HG02642 (cell line): ENCODE measurements at regions not wholly inside any gene's neighbourhood (a gene's known extent, or its start where the extent isn't known, plus 50 kb on each side); places are given as distances from the start of the nearest gene placed in this dataset.
"Not testable (repeated sequence)": the region's sequence is repeated elsewhere in the genome, so short reads cannot be mapped to it uniquely, and the experiment has no call there.

ENCODE experiments used
- ATAC-seq: cut with Tn5 transposase; IDR thresholded peaks from one replicate; pipeline ENCODE4 v1.9.1; 2021; ENCODE audit warnings: mild to moderate bottlenecking; ENCODE audit not compliant: unreplicated experiment, poor library complexity

DNA sequence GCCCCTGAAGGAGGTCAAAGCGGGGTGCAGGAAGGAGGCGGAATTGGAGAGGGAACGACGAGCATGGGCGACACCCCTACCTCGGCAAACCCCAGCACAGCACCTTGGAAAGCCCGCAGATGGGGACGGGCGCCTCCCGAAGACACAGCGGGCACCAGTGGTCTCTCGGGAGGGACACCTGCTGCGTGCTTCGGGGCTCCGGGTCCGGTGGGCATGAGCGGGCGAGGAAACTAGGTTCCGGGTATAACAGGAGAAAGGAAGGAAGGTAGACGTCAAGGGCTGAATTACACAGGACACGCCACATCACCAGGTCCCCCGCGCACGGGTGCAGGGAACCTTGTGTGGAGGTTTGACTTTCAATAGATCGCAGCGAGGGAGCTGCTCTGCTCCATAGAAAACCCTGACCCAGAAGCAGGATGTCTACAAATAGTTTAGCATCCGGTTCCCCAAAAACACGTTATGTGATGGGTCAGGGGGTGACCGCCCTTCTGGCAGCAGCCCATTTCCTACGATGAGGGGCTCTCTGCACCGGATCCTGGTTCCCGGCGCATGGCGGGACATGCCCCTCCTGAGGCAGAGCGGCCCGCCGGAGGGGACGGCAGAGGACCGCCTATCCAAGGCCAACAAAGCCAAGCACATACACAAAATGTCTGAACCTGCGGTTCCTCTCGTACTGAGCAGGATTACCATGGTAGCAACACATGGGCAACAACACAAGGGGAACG, 196.9 kb downstream of the ALG10 start:
- peak; percentile 25 for ATAC-seq

DNA sequence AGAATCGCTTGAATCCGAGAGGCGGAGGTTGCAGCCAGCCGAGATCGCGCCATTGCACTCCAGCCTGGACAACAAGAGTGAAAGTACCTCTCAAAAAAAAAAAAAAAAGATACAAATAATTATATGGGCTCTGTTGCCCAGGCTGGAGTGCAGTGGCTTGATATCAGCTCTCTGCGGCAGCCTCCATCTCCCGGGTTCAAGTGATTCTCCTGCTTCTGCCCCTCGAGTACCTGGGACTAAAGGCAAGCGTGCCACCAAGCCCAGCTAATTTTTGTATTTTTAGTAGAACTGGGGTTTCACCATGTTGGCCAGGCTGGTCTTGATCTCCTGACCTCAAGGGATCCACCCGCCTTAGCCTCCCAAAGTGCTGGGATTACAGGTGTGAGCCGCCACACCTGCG, 197.8 kb downstream of the ALG10 start:
- ATAC-seq: not testable (repeated sequence)

DNA sequence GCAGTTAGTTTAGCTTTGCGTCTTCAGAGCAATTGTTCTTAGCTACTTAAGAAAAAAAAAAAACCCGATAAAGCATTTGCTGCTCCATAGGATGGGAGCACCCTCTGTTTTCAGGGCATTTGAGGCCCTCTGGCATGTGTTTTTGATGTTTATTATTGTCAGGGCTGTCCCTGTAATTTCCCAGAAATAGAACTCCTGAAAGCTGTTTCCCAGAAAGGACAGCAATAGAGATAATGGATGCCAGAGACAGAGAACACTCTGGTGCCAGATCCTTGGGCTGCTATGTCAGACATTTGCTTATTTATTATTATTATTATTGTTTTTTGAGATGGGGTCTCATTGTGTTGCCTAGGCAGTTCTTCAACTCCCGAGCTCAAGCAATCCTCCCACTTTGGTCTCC, 201.3 kb downstream of the ALG10 start:
- ATAC-seq: no peak

DNA sequence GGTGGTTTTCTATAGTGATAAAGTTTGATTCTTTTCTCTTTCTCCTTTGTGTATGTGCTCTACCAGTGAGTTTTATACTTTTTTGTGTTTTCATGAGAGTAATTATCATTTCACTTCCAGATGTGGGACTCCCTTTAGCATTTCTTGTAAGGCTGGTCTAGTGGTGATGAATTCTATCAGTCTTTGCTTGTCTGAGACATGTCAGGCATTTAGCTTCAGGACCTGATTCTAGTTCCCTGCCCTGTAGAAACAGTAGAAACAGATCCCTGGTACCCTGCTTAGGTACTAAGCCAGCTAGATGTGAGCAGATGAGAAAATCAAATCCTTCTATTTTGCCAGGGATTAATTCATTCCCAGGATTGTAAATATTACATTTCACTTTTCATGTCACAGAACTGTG, 203.7 kb downstream of the ALG10 start:
- ATAC-seq: not testable (repeated sequence)

DNA sequence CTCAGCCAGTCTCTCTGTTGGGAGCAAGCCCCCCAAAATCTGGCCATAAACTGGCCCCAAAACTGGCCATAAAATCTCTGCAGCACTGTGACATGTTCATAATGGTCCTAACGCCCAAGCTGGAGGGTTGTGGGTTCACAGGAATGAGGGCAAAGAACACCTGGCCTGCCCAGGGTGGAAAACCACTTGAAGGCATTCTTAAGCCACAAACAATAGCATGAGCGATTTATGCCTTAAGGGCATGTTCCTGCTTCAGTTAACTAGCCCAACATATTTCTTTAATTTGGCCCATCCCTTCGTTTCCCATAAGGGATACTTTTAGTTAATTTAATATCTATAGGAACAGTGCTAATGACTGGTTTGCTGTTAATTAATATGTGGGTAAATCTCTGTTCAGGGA, 205.8 kb downstream of the ALG10 start:
- not testable (repeated sequence) for ATAC-seq

DNA sequence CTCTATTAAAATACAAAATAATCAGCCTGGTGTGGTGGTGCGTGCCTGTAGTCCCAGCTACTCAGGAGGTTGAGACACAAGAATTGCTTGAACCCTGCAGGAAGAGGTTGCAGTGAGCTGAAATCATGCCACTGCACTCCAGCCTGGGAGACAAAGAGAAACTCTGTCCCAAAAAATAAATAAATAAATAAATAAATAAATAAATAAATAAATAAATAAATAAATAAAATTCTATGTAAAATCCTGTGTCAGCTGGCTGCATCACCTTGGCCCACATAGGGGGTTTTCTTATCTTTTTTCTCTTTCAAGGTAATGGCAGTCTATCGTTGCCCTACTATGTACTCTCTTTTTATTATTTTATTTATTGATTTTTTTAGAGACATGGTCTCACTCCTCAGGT, 206.7 kb downstream of the ALG10 start:
- ATAC-seq: not testable (repeated sequence)

DNA sequence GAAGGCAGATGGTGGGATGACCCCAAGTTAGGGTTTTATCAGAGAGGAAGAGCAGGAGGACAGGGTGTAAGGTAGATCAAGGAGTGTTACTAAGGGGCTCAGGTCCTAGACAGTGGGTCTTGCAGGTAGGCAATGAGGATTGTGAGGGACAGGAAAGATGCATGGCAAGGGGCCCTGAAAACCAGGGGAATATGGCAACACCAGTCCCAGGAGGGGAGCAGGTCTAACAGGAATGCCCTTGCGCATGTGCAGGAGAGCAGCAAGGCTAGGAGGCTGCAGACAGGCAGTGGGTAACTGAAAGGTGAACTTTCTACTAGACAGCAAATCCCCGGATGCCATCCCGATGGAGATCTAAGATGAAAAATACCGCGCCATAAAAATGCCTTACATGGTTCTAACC, 211.3 kb downstream of the ALG10 start:
- ATAC-seq: no peak

DNA sequence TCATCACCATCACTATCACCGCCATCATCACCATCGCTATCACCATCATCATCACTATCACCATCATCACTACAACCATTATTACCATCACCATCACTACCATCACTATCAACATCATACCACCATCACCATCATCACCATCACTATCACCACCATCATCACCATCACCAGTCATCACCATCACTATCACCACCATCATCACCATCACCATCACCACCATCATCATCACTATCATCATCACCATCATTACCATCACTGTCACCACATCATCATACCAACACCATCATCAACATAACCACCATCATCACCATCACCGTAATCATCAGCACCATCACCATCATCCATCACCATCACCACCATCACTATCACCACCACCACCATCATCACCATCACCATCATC, 213.8 kb downstream of the ALG10 start:
- no peak for ATAC-seq

DNA sequence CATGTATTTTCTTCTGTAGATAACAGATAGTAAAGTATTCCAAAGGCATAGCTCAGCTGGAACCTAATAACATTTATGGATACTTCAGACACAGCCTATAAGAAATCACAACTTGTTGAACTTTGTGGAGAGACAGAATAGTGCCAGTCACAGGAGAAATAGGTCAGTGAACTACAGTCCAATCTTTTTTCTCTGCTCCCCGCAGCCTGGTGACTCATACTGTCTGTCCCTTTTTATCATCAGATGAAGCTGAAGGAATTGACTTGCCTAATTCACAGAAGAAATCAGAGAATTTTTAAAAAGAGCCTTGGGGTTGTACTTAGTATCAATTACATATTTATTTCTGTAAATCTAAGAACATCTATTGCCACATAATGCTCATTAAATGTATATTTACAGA, 222.3 kb downstream of the ALG10 start:
- no peak for ATAC-seq

DNA sequence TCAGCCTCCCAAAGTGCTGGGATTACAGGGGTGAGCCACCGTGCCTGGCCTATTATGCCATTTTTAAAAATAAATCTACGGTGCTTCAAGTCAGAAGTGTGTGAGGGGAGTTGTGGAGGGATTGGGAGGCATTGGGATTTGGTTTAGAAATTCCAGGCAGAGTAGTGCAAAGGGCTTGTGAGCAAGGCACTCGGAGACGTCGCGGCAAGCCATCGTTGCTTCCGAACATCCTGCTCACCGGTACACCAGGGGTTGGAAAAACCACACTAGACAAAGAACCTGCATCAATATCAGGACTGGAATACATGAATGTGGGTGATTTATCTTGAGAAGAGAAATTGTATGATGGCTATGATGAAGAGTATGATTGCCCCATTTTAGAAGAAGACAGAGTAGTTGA, 227.0 kb downstream of the ALG10 start:
- ATAC-seq: no peak

DNA sequence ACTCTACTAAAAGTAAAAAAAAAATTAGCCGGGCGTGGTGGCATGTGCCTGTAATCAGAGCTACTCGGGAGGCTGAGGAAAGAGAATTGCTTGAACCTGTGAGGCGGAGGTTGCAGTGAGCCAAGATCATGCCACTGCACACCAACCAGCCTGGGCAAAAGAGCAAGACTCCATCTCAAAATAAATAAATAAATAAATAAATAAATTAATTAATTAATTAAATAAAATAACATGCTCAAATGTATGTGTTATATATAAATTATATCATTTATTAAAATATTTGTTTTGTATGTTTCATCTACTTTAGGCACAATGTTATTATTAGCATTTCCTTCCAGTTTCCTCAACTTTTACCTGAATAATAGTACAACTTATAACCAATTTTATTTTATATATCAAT, 229.6 kb downstream of the ALG10 start:
- ATAC-seq: not testable (repeated sequence)

DNA sequence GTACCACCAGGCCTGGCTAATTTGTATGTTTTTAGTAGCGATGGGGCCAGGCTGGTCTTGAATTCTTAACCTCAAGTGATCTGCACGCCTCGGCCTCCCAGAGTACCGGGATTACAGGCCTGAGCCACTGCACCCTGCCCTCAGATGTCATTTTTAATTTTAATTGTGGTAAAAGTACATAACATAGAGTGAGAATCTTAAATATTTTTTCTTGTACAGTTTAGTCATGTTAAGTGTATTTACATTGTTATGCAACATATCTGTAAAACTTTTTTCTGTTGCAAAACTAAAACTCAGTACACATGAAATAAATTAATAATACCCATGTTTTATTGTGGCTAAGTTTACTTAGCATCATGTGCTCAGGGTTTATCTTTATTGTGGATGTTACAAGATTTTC, 231.4 kb downstream of the ALG10 start:
- ATAC-seq: no peak

DNA sequence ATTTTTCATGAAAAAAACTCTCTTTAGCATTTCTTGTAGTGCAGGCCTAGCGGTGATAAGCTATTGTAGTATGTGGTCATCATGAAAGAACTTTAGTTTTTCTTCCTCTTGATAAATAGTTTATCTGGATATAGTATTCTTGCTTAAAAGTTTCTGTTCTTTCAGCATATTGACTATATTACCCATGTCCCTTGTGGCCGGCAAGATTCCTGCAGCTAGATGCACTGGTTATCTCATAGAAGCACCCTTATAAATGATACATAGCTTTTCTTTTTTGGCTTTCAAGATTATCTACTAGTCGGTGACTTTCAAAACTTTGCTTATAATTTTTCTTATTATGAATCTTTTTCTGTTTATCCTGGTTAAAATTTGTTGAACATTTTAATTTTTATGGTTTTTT, 234.8 kb downstream of the ALG10 start:
- ATAC-seq: no peak

DNA sequence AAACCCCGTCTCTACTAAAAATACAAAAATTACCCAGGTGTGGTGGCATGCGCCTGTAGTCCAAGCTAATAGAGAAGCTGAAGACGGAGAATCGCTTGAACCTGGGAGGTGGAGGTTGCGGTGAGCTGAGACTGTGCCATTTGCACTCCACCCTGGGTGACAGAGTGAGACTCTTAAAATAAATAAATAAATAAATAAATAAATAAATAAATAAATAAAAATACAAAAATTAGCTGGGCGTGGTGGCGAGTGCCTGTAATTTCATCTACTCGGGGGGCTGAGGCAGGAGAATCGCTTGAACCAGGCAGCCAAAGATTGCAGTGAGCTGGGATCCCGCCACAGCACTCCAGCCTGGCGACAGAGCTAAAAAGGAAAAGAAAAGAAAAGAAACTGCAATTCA, 239.8 kb downstream of the ALG10 start:
- ATAC-seq: not testable (repeated sequence)

DNA sequence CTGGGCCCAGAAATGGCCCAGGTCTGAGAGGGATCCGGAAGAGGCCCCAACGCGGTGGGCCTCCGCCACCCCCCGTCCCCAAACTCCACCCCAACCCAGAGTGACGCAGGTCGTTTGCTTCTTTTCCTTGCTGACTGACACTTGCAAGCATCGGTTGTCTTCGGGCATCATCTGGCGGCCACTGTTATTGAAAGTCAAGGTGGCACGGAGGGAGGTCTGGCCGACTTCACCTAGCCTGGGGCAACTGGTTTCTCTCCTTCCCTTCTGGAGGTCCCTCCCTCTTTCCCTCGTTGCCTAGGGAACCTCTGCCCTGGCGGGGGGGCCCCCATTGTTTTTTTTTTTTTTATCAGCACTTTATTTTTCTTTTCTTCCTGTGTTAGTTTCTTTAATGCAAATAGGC, 241.8 kb downstream of the ALG10 start:
- no peak for ATAC-seq

DNA sequence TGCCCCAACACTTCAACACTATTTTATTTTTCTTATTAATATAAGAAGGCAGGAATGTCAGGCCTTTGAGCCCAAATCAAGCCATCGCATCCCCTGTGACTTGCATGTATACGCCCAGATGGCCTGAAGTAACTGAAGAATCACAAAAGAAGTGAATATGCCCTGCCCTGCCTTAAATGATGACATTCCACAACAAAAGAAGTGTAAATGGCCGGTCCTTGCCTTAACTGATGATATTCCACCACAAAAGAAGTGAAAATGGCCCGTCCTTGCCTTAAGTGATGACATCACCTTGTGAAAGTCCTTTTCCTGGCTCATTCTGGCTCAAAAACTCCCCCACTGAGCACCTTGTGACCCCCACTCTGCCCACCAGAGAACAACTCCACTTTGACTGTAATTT, 251.4 kb downstream of the ALG10 start:
- not testable (repeated sequence) for ATAC-seq

DNA sequence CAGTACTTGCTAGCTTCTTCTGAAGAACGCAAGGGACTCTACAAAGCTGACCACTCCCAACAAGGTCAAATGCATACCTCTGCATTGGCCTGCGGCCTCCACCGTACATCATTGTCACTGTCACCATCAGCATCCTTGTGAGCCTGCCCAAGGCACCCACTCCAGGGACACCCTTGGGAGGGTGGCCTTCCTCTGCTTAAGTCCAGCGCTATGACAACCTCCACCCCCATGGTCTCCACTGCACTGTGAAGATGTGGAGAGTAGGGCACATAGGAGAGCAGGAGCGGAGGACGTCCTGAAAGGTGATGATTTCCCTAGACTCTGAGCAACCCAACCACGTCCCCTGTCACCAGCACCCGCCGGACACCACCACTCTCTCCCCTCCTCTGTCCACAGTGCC, 252.8 kb downstream of the ALG10 start:
- no peak for ATAC-seq

DNA sequence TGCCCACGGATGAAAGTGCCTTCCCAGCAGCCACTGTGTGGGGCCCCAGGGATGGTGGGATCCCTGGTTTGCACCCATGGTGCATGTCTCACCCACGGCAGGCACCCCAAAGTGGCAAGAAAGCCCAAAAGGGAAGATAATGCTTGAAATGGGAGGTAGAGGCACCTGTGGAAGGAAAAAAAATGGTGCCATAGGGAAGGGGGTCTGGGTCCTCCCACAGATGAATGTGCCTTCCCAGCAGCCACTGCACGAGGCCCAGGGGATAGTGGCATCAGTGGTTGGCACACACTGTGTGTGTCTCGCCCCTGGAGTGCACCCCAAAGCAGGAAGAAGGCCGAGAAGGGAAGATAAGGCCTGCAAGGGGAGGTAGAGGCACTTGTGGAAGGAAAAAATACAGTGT, 264.2 kb downstream of the ALG10 start:
- ATAC-seq: no peak

DNA sequence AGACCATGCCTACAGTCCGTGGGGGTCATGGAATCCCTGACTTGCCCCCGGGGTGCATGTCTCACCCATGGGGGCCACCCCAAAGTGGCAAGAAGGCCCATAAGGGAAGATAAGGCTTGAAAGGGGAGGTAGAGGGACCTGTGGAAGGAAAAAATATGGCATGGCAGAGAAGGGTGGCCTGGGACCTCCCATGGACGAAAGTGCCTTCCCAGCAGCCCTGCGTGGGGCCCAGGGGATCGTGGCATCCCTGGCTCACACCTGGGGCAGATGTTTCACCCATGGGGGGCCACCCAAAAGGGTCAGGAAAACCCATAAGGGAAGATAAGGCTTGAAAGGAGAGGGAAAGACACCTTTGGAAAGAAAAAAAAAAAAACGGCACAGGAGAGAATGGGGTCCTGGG, 264.6 kb downstream of the ALG10 start:
- ATAC-seq: no peak

DNA sequence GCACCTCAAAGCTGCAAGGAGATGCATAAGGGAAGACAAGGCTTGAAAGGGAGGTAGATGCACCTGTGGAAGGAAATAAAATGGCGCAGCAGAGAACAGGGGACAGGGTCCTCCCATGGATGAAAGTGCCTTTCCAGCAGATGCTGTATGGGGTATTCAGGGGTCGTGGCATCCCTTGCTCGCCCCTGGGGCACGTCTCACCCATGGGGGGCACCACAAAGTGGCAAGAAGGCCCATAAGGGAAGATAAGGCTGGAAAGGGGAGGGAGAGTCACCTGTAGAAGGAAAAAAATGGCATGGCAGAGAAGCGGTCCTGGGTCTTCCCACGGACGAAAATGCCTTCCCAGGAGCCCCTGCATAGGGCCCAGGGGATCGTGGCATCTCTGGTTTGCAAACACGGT, 265.1 kb downstream of the ALG10 start:
- ATAC-seq: no peak

DNA sequence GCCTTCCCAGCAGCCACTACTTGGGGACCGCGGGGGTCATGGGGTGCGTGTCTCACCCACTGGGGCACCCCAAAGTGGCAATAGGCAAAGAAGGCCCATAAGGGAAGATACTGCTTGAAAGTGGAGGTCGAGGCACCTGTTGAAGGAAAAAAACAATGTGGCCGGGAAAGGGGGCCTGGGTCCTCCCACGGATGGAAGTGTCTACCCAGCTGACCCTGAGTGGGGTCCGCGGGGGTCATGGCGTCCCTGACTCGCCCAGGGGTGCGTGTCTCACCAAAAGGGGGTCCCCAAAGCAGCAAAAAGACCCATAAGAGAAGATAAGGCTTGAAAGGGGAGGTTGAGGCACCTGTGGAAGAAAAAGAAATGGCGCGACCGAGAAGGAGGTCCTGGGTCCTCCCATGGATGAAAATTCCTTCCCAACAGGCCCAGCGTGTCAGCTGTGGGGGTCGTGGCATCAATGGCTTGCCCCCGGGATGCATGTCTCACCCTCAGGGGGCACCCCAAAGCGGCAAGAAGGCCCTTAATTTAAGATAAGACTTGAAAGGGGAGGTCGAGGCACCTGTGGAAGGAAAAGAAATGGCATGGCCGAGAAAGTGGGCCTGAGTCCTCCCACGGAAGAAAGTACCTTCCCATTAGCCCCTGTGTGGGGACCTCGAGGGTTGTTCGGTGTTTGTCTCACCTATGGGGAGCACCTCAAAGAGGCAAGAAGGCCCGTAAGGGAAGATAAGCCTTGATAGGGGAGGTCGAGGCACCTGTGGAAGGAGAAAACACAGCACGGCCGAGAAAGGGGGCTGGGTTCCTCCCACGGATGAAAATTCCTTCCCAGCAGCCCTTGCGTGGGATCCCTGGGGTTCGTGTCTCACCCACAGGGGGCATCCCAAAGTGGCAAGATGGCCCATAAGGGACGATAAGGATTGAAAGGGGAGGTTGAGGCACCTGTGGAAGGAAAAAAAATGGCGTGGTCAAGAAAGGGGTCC, 266.0 kb downstream of the ALG10 start:
- no peak for ATAC-seq

DNA sequence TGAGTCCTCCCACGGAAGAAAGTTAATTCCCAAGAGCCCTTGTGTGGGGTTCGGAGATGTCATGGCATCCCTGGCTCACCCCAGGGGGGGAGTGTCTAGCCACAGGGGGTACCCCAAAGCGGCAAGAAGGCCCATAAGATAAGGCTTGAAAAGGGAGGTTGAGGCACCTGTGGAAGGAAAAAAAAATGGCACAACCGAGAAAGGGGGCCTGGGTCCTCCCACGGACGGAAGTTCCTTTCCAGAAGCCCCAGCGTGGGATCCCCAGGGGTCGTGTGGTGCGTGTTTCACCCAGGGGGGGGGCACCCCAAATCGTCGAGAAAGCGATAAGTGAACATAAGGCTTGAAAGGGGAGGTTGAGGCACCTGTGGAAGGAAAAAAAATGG, 266.7 kb downstream of the ALG10 start:
- ATAC-seq: no peak
